Loucy (cell line): ENCODE measurements at regions not wholly inside any gene's neighbourhood (a gene's known extent, or its start where the extent isn't known, plus 50 kb on each side); places are given as distances from the start of the nearest gene placed in this dataset.

Experiments
- CTCF ChIP-seq: fragments of 200-600 bp; sonication (generic); conservative IDR thresholded peaks from 2 replicates; pipeline ENCODE4 v1.5.1; 2014; ENCODE audit warnings: mild to moderate bottlenecking, antibody characterized with exemption, low read length
- EZH2phosphoT487 ChIP-seq: fragments of 200-600 bp; IDR thresholded peaks from 2 replicates; pipeline ENCODE4 v1.6.1; 2018; ENCODE audit warnings: antibody characterized with exemption, mild to moderate bottlenecking, moderate library complexity, borderline replicate concordance

GRCh38 chr4:180296036-180296599, 1947.1 kb upstream of the TENM3 start:
- TF ChIP-seq CTCF (no peak), EZH2phosphoT487 (no peak)
